Left ventricle myocardium inferior (tissue), 1 donor: ENCODE measurements at regions not wholly inside any gene's neighbourhood (a gene's known extent, or its start where the extent isn't known, plus 50 kb on each side); places are given as distances from the start of the nearest gene placed in this dataset.

Source experiments
- DNase-seq: peaks from one replicate; pipeline ENCODE4 v3.0.0-alpha.2; 2020
- H3K27ac ChIP-seq: fragments of 200-600 bp; replicated peaks from 2 replicates; pipeline ENCODE4 v1.8.0; 2021
- H3K27me3 ChIP-seq: fragments of 200-600 bp; 2 replicates; pipeline ENCODE4 v1.8.0; 2021; ENCODE audit warnings: low read depth
- H3K36me3 ChIP-seq: fragments of 200-600 bp; 2 replicates; pipeline ENCODE4 v1.8.0; 2021
- H3K4me1 ChIP-seq: fragments of 200-600 bp; 2 replicates; pipeline ENCODE4 v1.8.0; 2021
- H3K4me3 ChIP-seq: fragments of 200-600 bp; 2 replicates; pipeline ENCODE4 v1.8.0; 2021; ENCODE audit warnings: mild to moderate bottlenecking, moderate library complexity
- H3K9me3 ChIP-seq: fragments of 200-600 bp; replicated peaks from 2 replicates; pipeline ENCODE4 v1.8.0; 2021
- intact Hi-C: fragments of 100-400 bp; cut with micrococcal nuclease; formaldehyde crosslinking; loops from one replicate; pipeline ENCODE4 v1.11.0; 2022
- TF ChIP-seq, protein P1 (sequence below): fragments of 200-600 bp; IDR thresholded peaks from 2 replicates; pipeline ENCODE4 v1.8.0; 2021; ENCODE audit warnings: antibody characterized with exemption, mild to moderate bottlenecking, borderline replicate concordance
- donor health status: DM: no; HTN: yes; CAD: no; lungs with severe emphysema.

GRCh38 chr2:206845877-206846276, 80.5 kb downstream of the FASTKD2 start:
- Histone ChIP-seq H3K27me3 (no peaks in the 10 kb centered on the region), H3K36me3 (no peaks in the 10 kb centered on the region), H3K9me3 (no peaks in the 10 kb centered on the region), H3K4me3 (no peak overlapping the region), H3K27ac (peak overlapping the region; percentile 45), H3K4me1 (peaks cover 23% of the 10 kb centered on the region)
- intact Hi-C loops = no loop called here
- no peak for DNase-seq
- TF ChIP-seq, protein P1, sequence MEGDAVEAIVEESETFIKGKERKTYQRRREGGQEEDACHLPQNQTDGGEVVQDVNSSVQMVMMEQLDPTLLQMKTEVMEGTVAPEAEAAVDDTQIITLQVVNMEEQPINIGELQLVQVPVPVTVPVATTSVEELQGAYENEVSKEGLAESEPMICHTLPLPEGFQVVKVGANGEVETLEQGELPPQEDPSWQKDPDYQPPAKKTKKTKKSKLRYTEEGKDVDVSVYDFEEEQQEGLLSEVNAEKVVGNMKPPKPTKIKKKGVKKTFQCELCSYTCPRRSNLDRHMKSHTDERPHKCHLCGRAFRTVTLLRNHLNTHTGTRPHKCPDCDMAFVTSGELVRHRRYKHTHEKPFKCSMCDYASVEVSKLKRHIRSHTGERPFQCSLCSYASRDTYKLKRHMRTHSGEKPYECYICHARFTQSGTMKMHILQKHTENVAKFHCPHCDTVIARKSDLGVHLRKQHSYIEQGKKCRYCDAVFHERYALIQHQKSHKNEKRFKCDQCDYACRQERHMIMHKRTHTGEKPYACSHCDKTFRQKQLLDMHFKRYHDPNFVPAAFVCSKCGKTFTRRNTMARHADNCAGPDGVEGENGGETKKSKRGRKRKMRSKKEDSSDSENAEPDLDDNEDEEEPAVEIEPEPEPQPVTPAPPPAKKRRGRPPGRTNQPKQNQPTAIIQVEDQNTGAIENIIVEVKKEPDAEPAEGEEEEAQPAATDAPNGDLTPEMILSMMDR = no peak

DNA sequence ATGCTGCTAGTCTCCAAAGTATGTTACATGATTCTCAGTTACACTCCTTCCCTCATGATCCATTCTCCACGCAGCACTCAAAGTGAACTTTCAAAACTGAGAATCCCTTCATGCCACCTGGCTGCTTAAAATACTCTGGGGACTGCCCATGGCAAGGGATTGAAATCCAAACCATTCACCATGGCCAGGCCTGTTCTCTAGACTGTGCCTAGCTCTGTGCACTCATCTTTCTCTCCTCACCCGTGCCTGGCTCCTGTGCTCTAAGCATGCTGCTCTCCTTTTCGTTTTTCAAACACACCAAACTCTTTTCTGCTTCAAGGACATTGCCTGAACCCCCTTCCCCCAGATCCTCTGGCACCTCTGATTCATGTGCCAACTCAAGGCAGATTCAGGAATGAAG, 80.9 kb downstream of the FASTKD2 start:
- no peaks in the 10 kb centered on the region for H3K36me3 ChIP-seq
- TF ChIP-seq, protein P1 = no peak
- no peak overlapping the region for H3K4me3 ChIP-seq
- H3K27ac ChIP-seq = peak overlapping the region; percentile 45
- no peaks in the 10 kb centered on the region for H3K9me3 ChIP-seq
- DNase-seq = no peak
- intact Hi-C loops = no loop called here
- no peaks in the 10 kb centered on the region for H3K27me3 ChIP-seq
- H3K4me1 ChIP-seq = peaks cover 23% of the 10 kb centered on the region

DNA sequence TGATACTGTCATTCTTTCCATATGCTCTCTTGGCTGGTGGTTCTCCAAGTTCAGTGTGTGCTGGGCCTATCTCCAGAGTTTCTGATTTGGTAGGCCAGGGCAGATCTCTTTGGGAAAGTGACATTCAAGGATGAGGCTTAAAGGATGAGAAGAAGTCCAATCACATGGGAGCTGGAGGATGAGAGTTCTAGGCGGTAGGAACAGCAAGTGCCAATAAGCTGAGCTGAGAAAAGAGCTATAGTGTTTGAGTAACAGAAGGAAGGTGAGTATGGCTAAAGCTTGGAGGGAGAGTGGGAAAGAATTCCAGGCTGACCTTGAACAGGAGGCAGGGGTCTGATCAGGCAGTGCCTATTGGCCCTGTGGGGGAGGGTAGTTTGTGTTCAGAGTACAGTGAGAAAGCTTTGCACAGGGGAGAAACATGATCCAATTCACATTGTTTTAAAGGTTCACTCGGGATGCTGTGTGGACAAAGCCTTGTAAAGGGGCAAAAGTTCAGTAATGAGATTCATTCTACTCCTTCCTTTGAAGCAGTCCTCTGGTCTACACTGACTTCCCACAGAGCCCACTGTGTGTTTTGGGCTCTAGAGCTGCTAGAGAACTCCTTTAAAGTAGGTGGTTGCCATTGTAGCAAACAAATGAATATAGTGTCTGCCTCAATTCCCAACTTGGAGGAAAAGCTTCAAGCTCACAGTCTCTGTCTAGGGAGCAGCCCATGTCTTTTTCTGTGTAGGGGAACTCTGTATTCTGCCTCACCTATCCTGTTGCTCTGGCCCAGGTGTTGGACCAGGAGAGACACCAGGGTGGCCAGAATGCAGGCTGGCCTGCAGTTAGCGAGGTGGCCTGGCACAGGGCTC, 81.8 kb downstream of the FASTKD2 start:
- intact Hi-C loops = no loop called here
- Histone ChIP-seq H3K4me1 (peaks cover 23% of the 10 kb centered on the region), H3K36me3 (no peaks in the 10 kb centered on the region), H3K4me3 (no peak overlapping the region), H3K27ac (peak overlapping the region; percentile 13), H3K9me3 (no peaks in the 10 kb centered on the region), H3K27me3 (no peaks in the 10 kb centered on the region)
- TF ChIP-seq, protein P1 = no peak
- no peak for DNase-seq

DNA sequence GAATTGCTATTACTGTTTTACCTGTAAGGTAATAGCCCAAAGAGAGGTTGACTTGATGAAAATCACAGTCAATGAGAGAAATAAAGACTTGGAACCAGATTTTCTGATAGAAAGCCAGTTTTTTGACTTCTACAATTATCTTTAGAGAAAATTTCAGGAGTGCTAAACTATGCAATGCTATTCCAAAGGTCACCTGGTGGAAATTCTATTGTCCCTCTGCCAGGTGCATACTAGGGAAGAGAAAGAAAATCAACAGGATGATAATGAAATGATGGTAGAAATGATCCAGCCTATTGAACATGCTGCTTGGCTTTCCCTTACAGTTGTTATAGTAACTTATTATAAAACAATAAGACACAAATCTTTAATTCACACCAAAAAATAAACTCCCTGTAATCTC, 85.0 kb downstream of the FASTKD2 start:
- Histone ChIP-seq H3K36me3 (no peaks in the 10 kb centered on the region), H3K4me3 (no peak overlapping the region), H3K4me1 (peaks cover 27% of the 10 kb centered on the region), H3K27ac (no peak overlapping the region), H3K27me3 (no peaks in the 10 kb centered on the region), H3K9me3 (no peaks in the 10 kb centered on the region)
- DNase-seq = no peak
- intact Hi-C loops = no loop called here
- TF ChIP-seq, protein P1 = no peak

- H3K4me3 ChIP-seq = no peak overlapping the region
- no peak overlapping the region for H3K27ac ChIP-seq
- DNase-seq = no peak
- intact Hi-C loops = no loop called here
- no peaks in the 10 kb centered on the region for H3K9me3 ChIP-seq
- no peaks in the 10 kb centered on the region for H3K27me3 ChIP-seq
- H3K4me1 ChIP-seq = peaks cover 29% of the 10 kb centered on the region
- H3K36me3 ChIP-seq = no peaks in the 10 kb centered on the region
- TF ChIP-seq, protein P1 = no peak
These were observed 86.1 kb downstream of the FASTKD2 start for GRCh38 chr2:206851521-206851920.
